ENCODE measurements at regions not wholly inside any gene's neighbourhood (a gene's known extent, or its start where the extent isn't known, plus 50 kb on each side); places are given as distances from the start of the nearest gene placed in this dataset.

DNA sequence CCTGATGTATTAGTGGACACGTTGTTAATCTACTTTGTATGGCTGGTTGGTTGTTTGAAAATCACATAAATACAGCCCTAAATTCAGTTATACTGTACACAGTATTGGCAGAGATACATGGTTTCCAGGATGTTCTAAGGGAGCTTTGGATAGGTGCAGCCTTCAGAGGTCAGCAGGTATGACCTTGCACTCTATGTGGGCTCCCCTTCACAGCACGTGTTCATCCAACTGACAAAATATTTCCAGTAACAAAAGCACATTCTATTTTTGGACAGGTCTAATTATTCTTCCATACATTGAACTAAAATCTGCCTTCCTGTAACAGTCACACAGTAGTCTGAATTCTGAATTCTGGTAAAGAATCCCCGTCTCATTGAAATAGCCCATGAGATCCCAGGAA is 92.8 kb upstream of the RAPGEF2 start:
- peak overlapping the region; percentile 41 for H2AFZ ChIP-seq (ENCODE audit: low read length)
- H4K20me1 ChIP-seq (ENCODE audit: insufficient read depth, low read length), result no peaks in the 10 kb centered on the region
- no peak overlapping the region for H3K27ac ChIP-seq (ENCODE audit: low read depth, low read length)
- DNase-seq (ENCODE audit: insufficient read length, low spot score, missing footprints), result no peak
- H3K4me2 ChIP-seq (ENCODE audit: insufficient read depth, low read length), result peak overlapping the region; percentile 65
- H3K4me3 ChIP-seq (ENCODE audit: insufficient read depth, low read length), result no peak overlapping the region
- H3K27me3 ChIP-seq (ENCODE audit: insufficient read depth, low read length), result no peaks in the 10 kb centered on the region
- no peaks in the 10 kb centered on the region for H3K36me3 ChIP-seq (ENCODE audit: insufficient read depth, low read length)
- no peaks in the 10 kb centered on the region for H3K9me3 ChIP-seq (ENCODE audit: low read depth, low read length)
- TF ChIP-seq CTCF (IDR thresholded peaks at IDR 0.05; ENCODE audit: extremely low read depth, low read depth, low read length), result no peak
- H3K4me1 ChIP-seq (ENCODE audit: insufficient read depth, low read length), result peaks cover 20% of the 10 kb centered on the region
- no peaks in the 10 kb centered on the region for H3K79me2 ChIP-seq (ENCODE audit: insufficient read depth, low read length)

- peak overlapping the region; percentile 65 for H3K4me2 ChIP-seq (ENCODE audit: insufficient read depth, low read length)
- peak overlapping the region; percentile 41 for H2AFZ ChIP-seq (ENCODE audit: low read length)
Measured at GRCh38 chr4:159010563-159011260, 92.2 kb upstream of the RAPGEF2 start.

GRCh38 chr4:159012381-159012780 is 90.5 kb upstream of the RAPGEF2 start:
- Histone ChIP-seq H3K36me3 (ENCODE audit: insufficient read depth, low read length) (no peaks in the 10 kb centered on the region), H4K20me1 (ENCODE audit: insufficient read depth, low read length) (no peaks in the 10 kb centered on the region), H3K79me2 (ENCODE audit: insufficient read depth, low read length) (no peaks in the 10 kb centered on the region), H3K4me1 (ENCODE audit: insufficient read depth, low read length) (peaks cover 16% of the 10 kb centered on the region), H3K4me3 (ENCODE audit: insufficient read depth, low read length) (no peak overlapping the region), H3K9me3 (ENCODE audit: low read depth, low read length) (no peaks in the 10 kb centered on the region), H3K4me2 (ENCODE audit: insufficient read depth, low read length) (peak overlapping the region; percentile 34), H3K27ac (ENCODE audit: low read depth, low read length) (no peak overlapping the region), H3K27me3 (ENCODE audit: insufficient read depth, low read length) (no peaks in the 10 kb centered on the region), H2AFZ (ENCODE audit: low read length) (no peak overlapping the region)
- DNase-seq (ENCODE audit: insufficient read length, low spot score, missing footprints), result no peak
- no peak for TF ChIP-seq CTCF (IDR thresholded peaks at IDR 0.05; ENCODE audit: extremely low read depth, low read depth, low read length)

More at GRCh38 chr4:159010563-159011260, 92.2 kb upstream of the RAPGEF2 start:
- peaks cover 20% of the 10 kb centered on the region for H3K4me1 ChIP-seq (ENCODE audit: insufficient read depth, low read length)
- no peaks in the 10 kb centered on the region for H4K20me1 ChIP-seq (ENCODE audit: insufficient read depth, low read length)
- DNase-seq (ENCODE audit: insufficient read length, low spot score, missing footprints), result no peak
- no peaks in the 10 kb centered on the region for H3K79me2 ChIP-seq (ENCODE audit: insufficient read depth, low read length)
- no peaks in the 10 kb centered on the region for H3K36me3 ChIP-seq (ENCODE audit: insufficient read depth, low read length)
- TF ChIP-seq CTCF (IDR thresholded peaks at IDR 0.05; ENCODE audit: extremely low read depth, low read depth, low read length), result no peak
- H3K27me3 ChIP-seq (ENCODE audit: insufficient read depth, low read length), result no peaks in the 10 kb centered on the region
- H3K9me3 ChIP-seq (ENCODE audit: low read depth, low read length), result no peaks in the 10 kb centered on the region
- H3K27ac ChIP-seq (ENCODE audit: low read depth, low read length), result no peak overlapping the region
- no peak overlapping the region for H3K4me3 ChIP-seq (ENCODE audit: insufficient read depth, low read length)

GRCh38 chr4:159013692-159014091 is 89.2 kb upstream of the RAPGEF2 start:
- H3K79me2 ChIP-seq (ENCODE audit: insufficient read depth, low read length), result no peaks in the 10 kb centered on the region
- no peaks in the 10 kb centered on the region for H4K20me1 ChIP-seq (ENCODE audit: insufficient read depth, low read length)
- H3K9me3 ChIP-seq (ENCODE audit: low read depth, low read length), result no peaks in the 10 kb centered on the region
- H3K4me3 ChIP-seq (ENCODE audit: insufficient read depth, low read length), result no peak overlapping the region
- DNase-seq (ENCODE audit: insufficient read length, low spot score, missing footprints), result no peak
- no peaks in the 10 kb centered on the region for H3K36me3 ChIP-seq (ENCODE audit: insufficient read depth, low read length)
- H3K27me3 ChIP-seq (ENCODE audit: insufficient read depth, low read length), result no peaks in the 10 kb centered on the region
- no peak for TF ChIP-seq CTCF (IDR thresholded peaks at IDR 0.05; ENCODE audit: extremely low read depth, low read depth, low read length)
- H3K4me1 ChIP-seq (ENCODE audit: insufficient read depth, low read length), result peaks cover 16% of the 10 kb centered on the region
- H2AFZ ChIP-seq (ENCODE audit: low read length), result no peak overlapping the region
- H3K4me2 ChIP-seq (ENCODE audit: insufficient read depth, low read length), result no peak overlapping the region
- H3K27ac ChIP-seq (ENCODE audit: low read depth, low read length), result no peak overlapping the region

Data from osteoblast (primary cell).